Medulla oblongata (tissue), 1 donor: ENCODE measurements at regions not wholly inside any gene's neighbourhood (a gene's known extent, or its start where the extent isn't known, plus 50 kb on each side); places are given as distances from the start of the nearest gene placed in this dataset.
A peak's percentile ranks its signal among the peaks of the same experiment; 100 is the strongest.

Source experiments
- DNase-seq: peaks from one replicate; pipeline ENCODE4 v3.0.0-alpha.2; 2015; ENCODE audit errors: extremely low spot score

DNA sequence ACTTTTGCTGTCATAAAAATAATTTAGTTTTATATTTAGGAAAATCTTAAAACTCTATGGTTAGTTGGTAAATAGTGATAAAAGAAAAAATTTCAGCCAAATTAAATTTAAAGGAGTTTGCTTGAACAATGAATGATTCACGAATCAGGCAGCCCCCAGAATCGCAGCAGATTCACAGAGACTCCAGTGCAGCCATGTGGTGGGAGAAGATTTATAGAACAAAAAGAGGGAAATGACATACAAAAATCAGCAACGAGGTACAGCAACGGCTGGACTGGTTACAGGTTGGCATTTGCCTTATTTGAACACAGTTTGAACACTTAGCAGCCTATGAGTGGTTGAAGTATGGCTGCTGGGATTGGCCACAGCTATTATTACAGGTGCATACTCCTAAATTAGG is 96.4 kb upstream of the MYCBP2 start:
- DNase-seq = no peak

DNA sequence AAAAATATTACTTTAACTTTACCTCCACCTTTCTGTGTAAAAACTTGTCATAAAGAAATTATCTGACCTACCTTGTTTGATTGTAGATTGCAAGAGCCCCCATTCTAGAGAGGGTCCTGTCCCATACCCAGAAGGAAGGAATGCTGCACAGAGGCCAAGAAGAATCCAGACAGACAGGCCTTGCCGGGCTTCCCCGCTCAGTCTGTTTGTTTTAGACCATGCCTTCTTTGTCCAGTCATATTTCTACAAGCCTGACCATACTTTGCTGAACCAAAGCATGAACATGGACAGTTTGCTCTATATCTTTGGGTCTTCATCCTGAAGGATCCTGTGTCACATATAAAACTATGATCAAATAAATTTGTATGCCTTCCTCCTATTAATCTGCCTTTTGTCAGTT is 95.8 kb upstream of the MYCBP2 start:
- DNase-seq = no peak

DNA sequence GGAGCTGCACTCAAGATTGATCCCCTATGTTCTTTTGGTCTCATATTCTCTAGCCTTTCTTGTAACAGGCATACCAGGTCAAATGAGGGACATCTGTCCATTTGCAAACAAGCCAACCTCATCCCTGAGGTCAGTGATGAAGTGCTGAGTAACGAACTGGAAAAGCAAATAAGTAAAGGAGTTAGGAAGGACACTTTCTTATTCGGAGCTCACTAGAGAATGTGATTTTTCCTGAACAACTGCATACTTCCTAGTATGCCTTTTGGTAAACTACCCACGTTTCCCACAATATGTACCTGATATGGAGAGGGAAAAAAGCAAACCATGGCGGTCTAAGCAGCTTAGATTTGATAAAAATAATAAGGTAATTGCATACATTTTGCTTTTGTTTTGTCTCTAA is 91.0 kb upstream of the MYCBP2 start:
- DNase-seq = no peak

DNA sequence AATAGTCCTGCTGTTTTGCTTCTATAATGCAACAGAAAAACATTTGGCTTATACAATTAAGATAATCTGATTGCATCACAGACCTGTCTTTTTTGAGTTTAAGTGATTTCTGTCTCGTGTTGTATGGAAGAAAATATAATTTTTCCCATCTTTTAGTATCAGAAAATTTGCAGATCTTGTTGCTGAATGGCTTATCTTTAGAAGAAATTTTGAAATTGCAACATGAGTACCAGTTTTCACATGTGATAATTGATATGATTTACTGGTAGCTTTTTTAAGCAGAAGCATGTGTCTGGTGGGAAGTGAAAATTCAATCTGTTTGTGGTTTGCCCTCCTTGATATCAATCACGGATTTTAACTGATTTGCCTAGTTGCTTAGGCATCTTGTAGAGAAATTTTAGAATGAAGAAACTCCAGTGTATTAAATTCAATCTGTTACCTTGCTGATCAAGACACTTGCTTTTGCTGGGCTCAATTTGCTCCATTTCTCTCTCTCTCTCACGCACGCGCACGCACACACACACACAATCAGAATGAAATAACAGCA is 89.8 kb upstream of the MYCBP2 start:
- no peak for DNase-seq

DNA sequence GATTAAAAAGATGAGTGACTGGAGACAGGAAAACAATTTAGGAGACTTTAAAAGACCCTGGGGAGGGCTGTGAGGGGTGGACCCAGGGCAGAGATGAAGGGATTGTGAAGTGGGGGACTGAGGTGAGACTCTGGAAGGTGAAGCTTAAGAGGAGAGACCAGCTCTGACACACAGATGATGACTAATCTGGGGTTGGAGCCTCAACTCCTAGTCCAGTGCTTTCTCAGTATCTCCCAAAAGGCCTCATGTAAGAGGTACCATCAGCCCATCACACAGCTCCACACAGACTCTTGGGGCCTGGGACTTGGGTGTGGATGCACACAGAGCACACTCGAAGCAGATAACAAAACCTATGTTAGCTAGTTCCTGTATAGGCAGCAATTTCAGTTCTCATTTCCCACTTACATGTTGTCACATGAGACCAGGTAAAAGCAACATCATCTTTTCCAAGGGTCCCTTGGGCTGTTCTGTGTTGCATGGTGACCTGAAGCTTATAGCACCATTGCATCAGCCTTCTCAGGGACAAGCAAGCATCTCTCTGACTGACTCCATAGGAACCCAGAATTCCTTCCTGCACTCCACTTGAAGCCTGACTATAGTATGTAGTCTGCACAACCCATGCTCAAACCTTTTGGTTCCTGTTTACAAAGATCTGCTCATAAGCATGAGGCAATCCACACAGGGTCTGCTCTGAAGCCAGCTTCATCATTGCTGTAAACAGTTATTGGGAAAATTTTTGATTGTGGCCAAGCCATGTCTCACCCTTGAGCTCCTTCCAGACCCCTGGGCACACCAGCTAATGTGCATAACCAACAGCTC is 88.6 kb upstream of the MYCBP2 start:
- no peak for DNase-seq

DNA sequence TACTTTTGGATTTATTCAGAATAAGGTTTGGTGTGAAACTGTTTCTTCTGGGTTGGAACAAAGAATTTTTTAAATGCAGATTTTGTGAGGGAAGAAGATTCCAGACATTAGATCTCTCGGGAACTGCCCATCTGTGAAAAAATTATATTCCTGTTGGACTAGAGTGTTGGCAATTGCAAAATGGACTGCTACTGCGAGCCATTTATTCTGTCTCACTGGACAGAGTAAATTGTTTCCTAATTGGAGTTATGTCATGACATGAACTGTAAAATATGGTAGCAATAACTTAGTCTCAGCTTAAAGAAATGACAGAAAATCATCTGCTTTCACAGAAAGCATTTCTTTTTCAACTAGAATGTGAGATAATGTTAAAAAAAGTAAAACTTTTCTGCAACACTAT is 86.0 kb upstream of the MYCBP2 start:
- DNase-seq = no peak

DNA sequence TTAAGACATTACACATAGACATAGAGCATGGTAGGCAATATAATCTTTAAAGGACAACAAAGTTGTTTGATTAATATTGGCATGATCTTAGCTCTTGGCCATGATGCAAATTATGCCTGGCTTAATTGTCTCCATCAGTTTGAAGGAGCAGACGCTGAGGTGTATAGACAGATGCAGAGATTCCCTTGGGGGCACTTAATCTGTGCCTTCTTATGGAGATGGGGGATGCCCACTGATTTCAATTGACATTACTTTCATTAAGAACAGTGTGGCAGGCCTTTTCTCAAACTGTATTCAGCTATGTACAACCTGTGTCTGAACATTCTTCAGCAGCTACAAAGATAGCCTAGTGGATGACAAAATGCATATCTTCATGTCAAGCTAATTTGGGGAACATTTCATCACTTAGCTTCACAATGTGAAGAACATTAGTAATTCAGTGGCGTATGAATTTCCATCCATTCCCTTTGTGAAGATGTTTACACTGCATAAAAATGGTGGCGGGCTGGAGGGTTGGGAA is 85.3 kb upstream of the MYCBP2 start:
- DNase-seq = no peak

DNA sequence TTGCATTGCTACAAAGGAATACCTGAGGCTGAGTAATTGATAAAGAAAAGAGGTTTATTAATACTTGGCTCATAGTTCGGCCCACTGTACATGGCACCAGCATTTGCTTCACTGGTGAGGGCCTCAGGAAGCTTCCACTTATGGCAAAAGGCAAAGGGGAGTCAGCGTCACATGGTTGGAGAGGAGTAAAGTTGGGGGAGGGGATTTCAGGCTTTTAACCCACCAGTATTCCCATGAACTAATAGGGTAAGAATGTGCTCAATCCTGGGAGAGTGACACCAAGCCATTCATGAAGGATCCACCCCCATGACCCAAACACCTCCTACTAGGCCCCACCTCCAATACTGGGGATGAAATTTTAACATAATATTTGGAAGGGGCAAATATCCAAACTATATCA is 82.5 kb upstream of the MYCBP2 start:
- no peak for DNase-seq

DNA sequence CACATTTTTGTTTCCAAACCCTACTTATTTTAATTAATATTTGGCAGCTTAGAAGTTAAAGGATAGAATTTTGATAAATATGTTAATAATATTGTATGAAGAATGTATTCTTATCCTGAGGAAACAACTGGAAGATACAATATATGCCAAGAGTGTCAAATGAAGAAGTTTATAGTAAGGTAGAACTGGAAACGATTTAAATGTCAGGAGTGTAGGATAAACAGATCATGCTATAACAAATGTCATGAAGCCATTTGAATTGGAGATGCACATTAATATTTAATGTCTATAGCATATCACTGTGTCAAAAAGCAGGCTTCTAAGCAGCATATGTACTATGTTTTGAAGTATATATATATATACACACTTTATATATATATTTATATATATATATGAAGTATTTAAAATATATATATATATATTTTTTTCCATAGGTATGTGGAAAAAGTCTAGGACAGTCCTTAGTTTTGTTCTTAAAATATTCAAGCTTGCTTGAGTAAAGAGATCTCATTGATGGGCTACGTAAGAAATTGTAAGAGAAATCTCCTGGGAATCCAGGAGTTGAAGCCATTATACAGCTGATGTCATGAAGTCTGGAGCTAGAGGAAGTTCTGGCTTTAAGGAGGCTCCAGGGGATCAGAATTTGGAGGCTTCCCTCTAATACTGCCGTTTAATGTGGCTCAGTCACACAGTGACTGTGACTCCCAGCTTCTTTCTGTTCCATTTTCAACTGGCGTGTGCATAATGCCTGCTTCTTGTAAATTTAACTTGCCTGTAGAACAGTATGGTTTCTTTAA is 79.9 kb upstream of the MYCBP2 start:
- no peak for DNase-seq

DNA sequence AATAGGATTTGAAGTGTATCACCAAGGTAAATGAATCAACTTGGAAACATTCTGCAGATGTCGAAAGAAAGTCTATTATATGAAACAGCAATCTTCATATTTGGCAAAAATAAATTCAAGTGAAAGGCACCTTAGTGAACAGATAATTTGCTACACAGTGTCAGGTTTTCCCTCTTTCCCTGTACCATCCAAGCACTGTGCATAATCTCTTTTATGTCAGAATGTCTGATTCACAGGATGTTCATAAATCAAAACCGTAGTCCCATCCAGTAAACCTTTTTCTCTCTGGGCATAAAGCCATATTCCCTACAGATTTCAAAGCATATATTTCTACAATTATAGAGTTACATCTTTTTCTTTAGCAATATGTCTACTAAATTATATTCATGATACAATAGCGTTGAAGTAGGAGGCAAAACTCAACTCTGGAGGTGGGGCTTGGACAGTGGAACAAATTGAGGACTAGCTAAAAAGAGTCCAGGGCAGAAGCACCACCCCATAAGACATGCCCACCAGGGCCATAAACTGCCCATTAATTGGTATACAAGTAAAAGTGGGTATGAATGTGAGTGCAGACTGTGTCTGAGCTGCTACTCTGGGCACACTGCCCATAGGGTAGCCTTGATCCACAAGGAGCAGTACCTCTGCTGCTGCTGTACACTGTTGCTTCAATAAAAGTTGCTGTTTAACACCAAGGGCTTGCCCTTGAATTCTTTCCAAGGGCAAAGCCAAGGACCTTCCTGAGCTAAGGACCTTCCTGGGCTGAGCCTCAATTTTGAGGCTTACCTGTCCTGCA is 72.1 kb upstream of the MYCBP2 start:
- no peak for DNase-seq

DNA sequence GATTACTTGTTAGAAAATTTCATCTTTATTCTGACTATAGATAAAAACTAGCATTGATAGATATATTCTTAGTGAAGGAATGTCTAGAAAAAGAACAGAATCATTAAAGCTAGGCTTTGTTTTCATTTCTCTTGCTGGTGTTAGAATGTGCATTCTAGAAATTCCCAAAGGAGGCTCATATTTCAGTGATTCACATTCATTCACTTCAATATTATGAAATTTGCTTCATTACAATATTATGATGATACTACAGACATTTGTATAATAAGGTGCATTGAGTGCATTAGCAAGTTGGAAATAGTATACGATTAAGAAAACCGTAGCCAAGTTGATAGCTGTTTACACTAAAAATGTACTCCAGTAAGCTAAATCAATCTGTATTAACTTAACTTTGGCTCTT is 70.7 kb upstream of the MYCBP2 start:
- DNase-seq = no peak

DNA sequence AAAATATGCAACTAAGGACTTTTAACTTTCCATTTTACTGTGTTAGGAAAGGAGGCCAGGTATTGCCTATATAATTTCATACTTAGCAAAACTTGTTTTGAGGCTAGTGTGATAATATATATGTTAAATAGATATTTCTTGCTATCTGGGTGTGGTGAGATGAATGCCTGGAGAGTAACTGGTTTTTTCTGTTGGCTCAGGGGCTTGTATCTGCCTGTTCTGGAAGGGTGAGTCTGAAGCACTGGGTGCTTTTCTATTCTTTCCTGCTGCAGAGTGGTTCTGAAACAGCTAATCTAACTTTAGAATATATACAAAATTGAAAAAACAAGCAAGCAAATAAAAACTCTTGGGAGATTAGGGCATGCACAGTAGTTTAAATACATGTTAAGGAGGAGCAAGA is 64.6 kb upstream of the MYCBP2 start:
- DNase-seq = no peak

DNA sequence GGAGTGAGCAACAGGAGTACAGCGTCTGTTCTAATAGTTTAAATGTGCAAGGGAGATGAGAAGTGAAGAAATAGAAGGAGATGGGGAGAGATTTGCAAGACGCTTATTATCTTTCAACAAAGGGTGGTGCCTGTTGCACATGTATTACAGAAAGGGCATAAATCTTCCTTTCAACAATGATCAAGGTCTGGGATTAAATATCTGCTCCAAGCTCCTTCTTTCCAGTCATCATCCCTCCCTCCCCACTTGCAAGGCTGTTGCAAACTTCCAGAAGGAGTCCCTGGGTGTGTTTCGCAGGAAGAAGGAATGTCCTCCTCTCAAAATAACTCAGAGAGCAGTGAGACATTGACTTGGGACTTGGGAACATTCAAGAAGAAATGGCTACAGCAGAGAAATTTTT is 63.5 kb upstream of the MYCBP2 start:
- no peak for DNase-seq

DNA sequence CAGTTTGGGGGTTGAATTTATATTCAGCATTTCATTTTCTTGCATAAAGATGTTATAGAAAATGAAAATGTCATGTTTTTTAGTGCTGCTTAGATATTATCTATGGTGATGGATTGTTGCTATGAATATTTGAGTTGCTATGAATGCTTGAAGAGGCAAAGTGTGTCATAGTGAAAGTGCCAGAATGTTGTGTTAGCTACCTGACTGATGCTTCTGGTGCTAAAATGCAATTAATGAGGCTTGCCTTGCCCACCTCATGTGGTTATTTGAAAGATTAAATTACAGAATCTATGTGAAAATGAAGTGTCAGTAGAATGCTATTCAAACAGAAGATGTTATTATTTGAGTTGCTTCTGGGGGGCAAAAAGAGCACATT is 62.7 kb upstream of the MYCBP2 start:
- no peak for DNase-seq

DNA sequence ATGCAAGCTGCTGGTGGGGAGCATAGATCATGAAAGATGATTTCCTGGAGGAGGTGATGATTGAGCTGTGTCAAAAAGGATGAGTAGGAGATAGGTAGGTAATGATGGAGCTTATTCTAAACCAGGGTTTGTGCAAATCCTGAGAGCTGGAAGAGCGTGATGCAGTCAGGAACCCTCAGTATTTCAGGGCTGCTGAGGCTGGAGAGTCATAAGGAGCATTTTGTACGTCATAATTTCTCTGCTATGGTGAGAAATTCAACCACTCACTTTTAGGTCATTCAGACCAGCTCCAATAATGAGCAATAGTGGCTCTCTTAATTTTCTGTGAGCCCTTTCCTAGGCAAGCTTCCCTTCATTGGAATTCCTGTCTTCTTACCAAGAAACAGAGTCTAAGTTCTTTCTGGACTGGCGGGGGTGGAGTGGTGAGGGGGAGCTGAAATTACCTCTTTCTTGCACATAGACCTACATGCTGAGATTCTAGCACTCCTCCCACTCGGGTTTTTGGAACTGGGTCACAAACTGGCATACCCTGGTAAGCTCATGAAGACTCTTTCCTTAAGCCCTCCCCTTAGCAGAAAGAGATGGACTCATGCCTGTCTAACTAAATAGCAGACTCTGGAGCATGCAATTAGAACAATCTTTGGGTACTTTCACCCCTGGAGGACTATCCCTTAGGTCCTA is 62.2 kb upstream of the MYCBP2 start:
- DNase-seq = no peak

DNA sequence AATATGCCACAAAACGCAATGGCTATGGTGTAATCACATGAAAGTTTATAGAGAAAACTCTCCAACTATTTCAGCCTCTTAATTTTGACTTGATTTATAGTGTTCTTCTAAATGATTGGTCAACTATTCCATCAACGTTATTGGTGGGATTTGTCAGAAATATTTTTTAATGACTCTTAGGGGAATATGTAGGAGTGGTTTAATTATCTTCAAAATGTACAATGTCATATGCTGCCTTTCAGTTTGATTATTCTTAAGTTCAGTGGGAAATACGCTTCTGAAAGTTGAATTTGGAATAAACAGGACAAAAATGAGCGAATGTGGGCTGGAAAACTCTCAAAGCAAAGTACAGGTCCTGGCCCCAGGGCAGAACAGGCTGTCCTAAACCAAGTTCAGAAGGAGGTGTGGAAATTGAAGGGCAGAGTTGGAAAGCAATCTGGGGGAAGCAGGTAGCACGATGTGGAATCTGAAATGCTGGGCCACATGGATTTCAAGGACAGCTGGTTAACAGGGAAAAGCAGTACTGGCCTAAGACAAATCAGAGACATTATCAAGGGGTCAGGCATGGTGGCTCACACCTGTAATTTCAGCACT is 60.8 kb upstream of the MYCBP2 start:
- DNase-seq = no peak

DNA sequence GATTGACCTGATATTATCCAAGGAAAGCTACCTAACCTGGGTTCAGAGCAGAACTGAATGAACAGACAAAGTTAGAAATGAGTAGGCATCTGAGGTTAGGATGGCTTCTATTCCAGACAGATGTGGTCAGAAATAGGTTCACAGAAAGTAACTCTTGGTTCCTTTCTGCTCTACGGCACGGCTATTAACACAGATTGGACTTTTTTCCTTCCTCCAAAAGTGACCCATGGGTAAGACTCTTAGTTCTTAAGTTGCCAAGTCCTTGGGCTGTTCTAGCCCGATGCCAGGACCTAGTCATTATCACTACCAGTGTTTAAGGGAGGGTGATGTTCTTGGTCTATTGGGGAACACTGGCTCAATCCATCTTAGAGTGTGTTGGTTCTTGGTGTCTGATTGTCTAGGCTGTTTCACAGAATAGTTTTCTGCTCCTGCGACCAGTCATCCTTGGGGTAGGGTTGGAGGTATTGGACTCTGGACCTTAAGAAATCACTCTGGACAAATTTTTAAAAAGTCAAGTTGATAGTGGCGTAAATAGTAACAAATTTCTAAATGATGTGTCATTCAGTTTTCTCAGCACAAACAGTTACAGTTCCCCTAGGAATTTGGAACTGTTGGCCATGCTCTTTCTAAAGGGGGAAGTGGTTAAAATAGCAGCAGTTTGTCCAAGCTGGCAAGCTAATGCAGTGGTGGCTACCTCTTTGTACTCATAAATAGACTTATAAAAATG is 60.1 kb upstream of the MYCBP2 start:
- DNase-seq = peak; percentile 51

DNA sequence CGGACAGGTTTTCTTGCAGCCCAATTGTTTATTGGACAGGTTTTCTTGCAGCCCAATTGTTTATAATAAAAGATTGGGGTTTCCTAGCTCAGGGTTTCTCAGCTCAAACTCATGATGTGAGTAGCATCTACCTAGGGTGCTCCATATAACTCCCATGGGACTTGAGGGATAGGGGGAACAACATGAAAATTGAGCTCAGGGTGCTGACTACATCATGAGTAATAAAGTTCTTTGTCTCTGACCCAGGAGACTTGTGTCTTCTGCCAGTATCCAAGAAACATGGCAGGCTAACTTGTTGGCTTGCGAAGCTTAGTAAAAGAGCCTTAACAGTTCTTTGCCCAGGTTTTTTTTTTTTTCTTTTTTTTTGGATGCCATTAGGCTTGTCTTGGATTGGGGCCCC is 59.2 kb upstream of the MYCBP2 start:
- no peak for DNase-seq

DNA sequence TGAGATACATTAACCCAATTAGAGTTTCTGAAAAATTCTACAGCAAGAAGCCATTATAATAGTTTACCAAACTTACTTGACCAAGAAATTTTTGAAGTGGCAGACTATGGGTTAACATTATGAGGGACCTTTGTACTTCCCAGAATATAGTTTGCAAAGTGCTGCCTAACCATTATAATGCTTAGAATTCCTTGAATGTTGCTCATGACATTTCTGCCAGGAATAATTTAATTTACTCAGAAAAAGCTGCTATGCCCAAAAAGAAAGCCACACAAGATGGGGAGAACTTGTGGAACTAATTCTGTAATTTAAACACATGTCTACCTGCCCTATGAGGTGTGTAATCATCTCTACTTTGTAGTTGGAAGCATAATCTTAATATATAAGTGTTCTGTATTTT is 58.1 kb upstream of the MYCBP2 start:
- DNase-seq = no peak

DNA sequence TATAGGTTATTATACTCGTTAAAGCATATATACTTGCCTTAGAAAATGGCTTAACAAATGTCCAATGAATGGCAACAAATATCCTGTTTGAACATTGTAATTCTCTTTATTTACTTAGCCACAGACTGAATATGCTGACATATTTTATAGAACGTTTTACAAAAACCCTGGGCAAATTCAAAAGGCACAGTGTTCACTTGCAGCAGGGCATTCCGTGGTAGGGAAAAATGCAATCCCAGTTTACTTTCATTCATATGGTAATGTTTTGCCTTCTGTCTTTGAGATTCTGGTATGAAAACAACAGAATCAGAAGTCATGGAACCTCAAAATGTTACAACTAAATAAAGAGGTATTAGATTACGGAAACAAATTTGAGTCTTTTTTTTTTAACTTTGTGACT is 56.2 kb upstream of the MYCBP2 start:
- no peak for DNase-seq
